Kidney (tissue), 13 donors: ENCODE measurements at regions not wholly inside any gene's neighbourhood (a gene's known extent, or its start where the extent isn't known, plus 50 kb on each side); places are given as distances from the start of the nearest gene placed in this dataset.
"Not testable (repeated sequence)": the region's sequence is repeated elsewhere in the genome, so short reads cannot be mapped to it uniquely, and the experiment has no call there.

Experiments
- DNase-seq, 5 donors: peaks; one replicate each; pipeline ENCODE4 v3.0.0-alpha.2; 2013 to 2020
- FAIRE-seq: peaks from 2 replicates; lab custom pipeline; 2012; peaks lifted over from hg19 to GRCh38; lab: Jason Lieb, UNC
- H3K27ac ChIP-seq, 2 donors: one replicate each; pipeline ENCODE4 v1.7.0; 2013; ENCODE audit warnings: low read depth in 2 of 2, low read length in 2 of 2, inconsistent platforms in 1 of 2
- H3K27me3 ChIP-seq: one replicate; pipeline ENCODE4 v1.7.1; 2013; ENCODE audit warnings: low read length, inconsistent platforms; ENCODE audit not compliant: control insufficient read depth, insufficient read depth
- H3K36me3 ChIP-seq, 3 donors: one replicate each; pipeline versions ENCODE4 v1.7.0 to v1.7.1; 2013; ENCODE audit warnings: low read length in 3 of 3, control low read depth in 1 of 3, inconsistent platforms in 1 of 3; ENCODE audit not compliant: insufficient read depth in 3 of 3, control insufficient read depth in 2 of 3
- H3K4me1 ChIP-seq, 3 donors: one replicate each; pipeline versions ENCODE4 v1.7.0 to v1.7.1; 2013; ENCODE audit warnings: low read length in 3 of 3, inconsistent platforms in 1 of 3, low read depth in 1 of 3; ENCODE audit not compliant: control insufficient read depth in 2 of 3, insufficient read depth in 2 of 3
- H3K4me3 ChIP-seq, 3 donors: one replicate each; pipeline versions ENCODE4 v1.7.0 to v1.8.1; 2013; ENCODE audit warnings: low read length in 3 of 3, control low read depth in 1 of 3, inconsistent platforms in 1 of 3
- H3K9ac ChIP-seq, 3 donors: one replicate each; pipeline versions ENCODE4 v1.7.0 to v1.7.1; 2013; ENCODE audit warnings: low read length in 3 of 3, control low read depth in 1 of 3, inconsistent platforms in 1 of 3
- H3K9me3 ChIP-seq, 3 donors: one replicate each; pipeline versions ENCODE4 v1.7.0 to v1.7.1; 2013; ENCODE audit warnings: low read length in 3 of 3, control low read depth in 1 of 3, inconsistent platforms in 1 of 3; ENCODE audit not compliant: control insufficient read depth in 2 of 3, insufficient read depth in 1 of 3
- CTCF ChIP-seq: IDR thresholded peaks from 3 replicates; pipeline ENCODE4 v1.5.1; 2012; ENCODE audit warnings: mild to moderate bottlenecking, moderate library complexity, borderline replicate concordance; ENCODE audit not compliant: insufficient read depth; ENCODE audit errors: extremely low read depth
- intact Hi-C: fragments of 100-400 bp; cut with DNase I; formaldehyde crosslinking; loops from one replicate; pipeline ENCODE4 v1.11.1; 2022
- donor health status: control.
- donor health status: control.
- donor health status: control.
- donor health status: control.
- donor health status: control.
- donor health status: DM: yes; HTN: yes; CAD: no.
- donor health status: Normal renal cell carcinoma (clear cell type).

GRCh38 chr3:145678401-145678800, 482.6 kb downstream of the PLOD2 start:
- Histone ChIP-seq H3K27me3 (no peaks in the 10 kb centered on the region), H3K9ac (no peak overlapping the region), H3K4me3 (no peak overlapping the region), H3K4me1 (no peaks in the 10 kb centered on the region), H3K9me3 (no peaks in the 10 kb centered on the region), H3K36me3 (no peaks in the 10 kb centered on the region), H3K27ac (no peak overlapping the region)
- FAIRE-seq (no peak), DNase-seq (peak in 2 of 5 donors; percentile 13 to 50)
- intact Hi-C loops, result no loop called here
- TF ChIP-seq CTCF, result no peak

DNA sequence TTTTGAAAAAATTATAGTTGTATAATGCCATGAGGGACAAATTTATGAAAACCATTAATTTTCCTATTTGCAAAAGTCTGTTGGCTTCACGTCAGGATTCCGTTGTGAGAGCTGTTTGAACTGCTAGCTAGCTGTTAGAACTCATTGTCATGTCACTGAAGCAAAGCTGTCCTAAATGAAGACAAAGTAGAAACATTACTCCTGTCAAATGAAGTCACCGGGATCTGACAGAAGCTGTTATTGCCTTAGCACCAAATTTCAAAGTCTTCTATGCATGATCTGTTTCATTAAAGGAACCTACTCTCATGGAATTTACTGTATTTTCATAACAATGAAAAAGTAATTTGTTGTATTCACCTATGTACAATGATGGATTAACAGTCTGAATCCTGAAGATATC, 479.8 kb downstream of the PLOD2 start:
- Histone ChIP-seq H3K9ac (no peak overlapping the region), H3K9me3 (no peaks in the 10 kb centered on the region), H3K27ac (no peak overlapping the region), H3K27me3 (no peaks in the 10 kb centered on the region), H3K4me1 (no peaks in the 10 kb centered on the region), H3K36me3 (no peaks in the 10 kb centered on the region), H3K4me3 (no peak overlapping the region)
- no peak for FAIRE-seq
- intact Hi-C loops, result no loop called here
- no peak for TF ChIP-seq CTCF
- no peak for DNase-seq

DNA sequence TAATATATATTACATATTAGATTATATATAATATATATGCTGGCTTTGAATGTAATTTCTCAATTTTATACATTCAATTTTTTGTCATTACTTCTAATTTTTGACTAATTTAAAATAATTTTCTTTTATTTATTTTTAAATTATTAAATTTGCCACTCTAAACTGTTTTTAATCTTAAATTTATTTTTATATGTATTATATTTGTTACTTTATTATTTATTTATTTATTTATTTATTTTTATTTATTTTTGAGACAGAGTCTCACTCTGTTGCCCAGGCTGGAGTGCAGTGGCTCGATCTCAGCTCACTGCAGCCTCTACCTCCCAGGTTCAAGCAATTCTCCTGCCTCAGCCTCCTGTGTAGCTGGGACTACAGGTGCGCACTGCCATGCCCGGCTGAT, 473.0 kb downstream of the PLOD2 start:
- H3K27me3 ChIP-seq, H3K9ac ChIP-seq, H3K27ac ChIP-seq, H3K36me3 ChIP-seq, DNase-seq, intact Hi-C loops, H3K9me3 ChIP-seq, H3K4me1 ChIP-seq, H3K4me3 ChIP-seq: not testable (repeated sequence)
- FAIRE-seq, result peak; percentile 68

GRCh38 chr3:145692751-145693150, 468.2 kb downstream of the PLOD2 start:
- H3K9me3 ChIP-seq, result no peaks in the 10 kb centered on the region
- no peaks in the 10 kb centered on the region for H3K27me3 ChIP-seq
- no peak overlapping the region for H3K9ac ChIP-seq
- no peak for TF ChIP-seq CTCF
- DNase-seq, result no peak
- no peaks in the 10 kb centered on the region for H3K36me3 ChIP-seq
- no peak overlapping the region for H3K4me3 ChIP-seq
- FAIRE-seq, result no peak
- H3K27ac ChIP-seq, result no peak overlapping the region
- intact Hi-C loops, result no loop called here
- no peaks in the 10 kb centered on the region for H3K4me1 ChIP-seq
